Panc1 (cell line): ENCODE measurements at regions not wholly inside any gene's neighbourhood (a gene's known extent, or its start where the extent isn't known, plus 50 kb on each side); places are given as distances from the start of the nearest gene placed in this dataset.

Experiments used
- ATAC-seq: fragments of 200-7000 bp; cut with Tn5 transposase; 2 replicates; pipeline ENCODE4 v1.9.1; 2020; ENCODE audit warnings: mild to moderate bottlenecking, moderate library complexity
- BruUV-seq: library from RNA; stranded (reverse); fragments of 400-500 nt; replicated peaks from 2 replicates; lab custom pipeline; 2021; lab: Mats Ljungman, UMichigan
- CTCF ChIA-PET: fragments of 300-600 bp; sonication (Branson Sonifier 250); formaldehyde crosslinking; loops from one replicate; lab custom pipeline; 2022; ENCODE audit warnings: antibody characterized with exemption; lab: Charles Lee
- POLR2A ChIA-PET: fragments of 300-600 bp; sonication (Branson Sonifier 250); formaldehyde crosslinking; loops from one replicate; lab custom pipeline; 2022; ENCODE audit warnings: antibody characterized with exemption; lab: Charles Lee
- DNase-seq: peaks from one replicate; pipeline ENCODE4 v3.0.0-alpha.2; 2010; ENCODE audit warnings: low read depth, low spot score
- H3K27ac ChIP-seq: 2 replicates; pipeline ENCODE4 v1.5.1; 2011; ENCODE audit warnings: mild to moderate bottlenecking, low read length, inconsistent platforms
- H3K27me3 ChIP-seq: fragments of 200-500 bp; sonication (Bioruptor generic); 2 replicates; pipeline ENCODE4 v1.6.0; 2014; ENCODE audit warnings: low read length, inconsistent platforms; ENCODE audit not compliant: control insufficient read depth, insufficient read depth
- H3K36me3 ChIP-seq: fragments of 200-500 bp; sonication (Bioruptor generic); 2 replicates; pipeline ENCODE4 v1.5.1; 2014; ENCODE audit warnings: inconsistent platforms, mild to moderate bottlenecking, low read length, moderate library complexity; ENCODE audit not compliant: control insufficient read depth, insufficient read depth
- H3K4me1 ChIP-seq: 2 replicates; pipeline ENCODE4 v1.5.1; 2011; ENCODE audit warnings: inconsistent platforms, mild to moderate bottlenecking, low read length, moderate library complexity; ENCODE audit not compliant: control insufficient read depth, insufficient read depth
- H3K4me3 ChIP-seq, 2 experiments: 2 replicates each; pipeline ENCODE4 v1.5.1; 2011 to 2012; ENCODE audit warnings: low read depth in 2 of 2, low read length in 2 of 2, mild to moderate bottlenecking in 2 of 2, inconsistent platforms in 1 of 2, moderate library complexity in 1 of 2
- H3K9me3 ChIP-seq: fragments of 200-500 bp; sonication (Bioruptor generic); 2 replicates; pipeline ENCODE4 v1.5.1; 2014; ENCODE audit warnings: low read depth, mild to moderate bottlenecking, inconsistent platforms, low read length, moderate library complexity; ENCODE audit not compliant: control insufficient read depth, insufficient read depth
- POLR2AphosphoS5 ChIP-seq: IDR thresholded peaks from 2 replicates; pipeline ENCODE4 v1.6.1; 2012; ENCODE audit warnings: mild to moderate bottlenecking, low read depth, low read length, moderate library complexity
- SIN3A ChIP-seq: IDR thresholded peaks from 2 replicates; pipeline ENCODE4 v1.6.1; 2012; ENCODE audit warnings: low read depth, mild to moderate bottlenecking, low read length, moderate library complexity, borderline replicate concordance; ENCODE audit not compliant: insufficient read depth
- TCF7L2 ChIP-seq: IDR thresholded peaks from 2 replicates; pipeline ENCODE4 v1.6.1; 2011; ENCODE audit warnings: mild to moderate bottlenecking, low read depth, low read length, inconsistent platforms
- in situ Hi-C: cut with HindIII; loops from 2 replicates; pipeline ENCODE4 v1.10.0; 2016; ENCODE audit warnings: low sequenced_read_pairs, low pct_unique_long_range_greater_than_20kb
- intact Hi-C: fragments of 100-400 bp; cut with micrococcal nuclease; formaldehyde crosslinking; loops from one replicate; pipeline ENCODE4 v1.10.0; 2022; ENCODE audit not compliant: unreplicated experiment
- TF ChIP-seq, protein P1 (sequence below): fragments of 450-650 bp; IDR thresholded peaks from 2 replicates; pipeline ENCODE4 v1.5.1; 2017; ENCODE audit warnings: mild to moderate bottlenecking
- TF ChIP-seq, protein P2 (sequence below), 2 experiments: IDR thresholded peaks; 2 replicates each; pipeline ENCODE4 v1.6.1; 2011 to 2012; ENCODE audit warnings: low read depth in 2 of 2, control low read depth in 1 of 2, low read length in 1 of 2, mild to moderate bottlenecking in 1 of 2, moderate library complexity in 1 of 2; ENCODE audit not compliant: insufficient read depth in 1 of 2

DNA sequence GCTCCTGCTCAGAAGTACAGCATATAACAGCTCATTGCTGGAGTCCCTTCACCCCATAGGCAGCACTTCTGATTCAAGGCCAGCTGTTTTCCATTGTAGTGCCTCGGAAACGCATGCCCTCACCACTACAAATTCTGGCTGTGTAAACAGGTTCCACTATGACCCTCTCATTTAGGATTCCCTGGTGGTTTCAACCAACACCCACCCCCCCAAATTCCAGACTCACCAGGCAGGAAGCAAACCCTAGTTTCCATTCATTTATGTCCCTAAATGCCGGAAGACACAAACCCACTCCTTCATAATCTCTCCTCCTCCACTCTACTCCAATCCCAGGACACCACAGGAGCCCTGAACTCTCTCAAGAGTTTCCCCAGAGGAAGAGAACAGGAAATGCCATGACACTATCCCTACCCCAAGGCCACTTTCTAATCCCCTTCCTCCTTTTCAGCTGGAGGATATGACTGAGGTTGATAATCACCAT is 75.9 kb upstream of the TMPO start:
- BruUV-seq = no TSS peak
- in situ Hi-C loops = no loop called here
- Histone ChIP-seq H3K27ac (no peak overlapping the region), H3K9me3 (no peaks in the 10 kb centered on the region), H3K4me1 (no peaks in the 10 kb centered on the region), H3K27me3 (no peaks in the 10 kb centered on the region; the same call in 1 of the 2 replicates), H3K36me3 (no peaks in the 10 kb centered on the region), H3K4me3 (no peak overlapping the region)
- POLR2A ChIA-PET = no interaction called here
- DNase-seq = no peak
- CTCF ChIA-PET = no interaction called here
- TF ChIP-seq, protein P1, sequence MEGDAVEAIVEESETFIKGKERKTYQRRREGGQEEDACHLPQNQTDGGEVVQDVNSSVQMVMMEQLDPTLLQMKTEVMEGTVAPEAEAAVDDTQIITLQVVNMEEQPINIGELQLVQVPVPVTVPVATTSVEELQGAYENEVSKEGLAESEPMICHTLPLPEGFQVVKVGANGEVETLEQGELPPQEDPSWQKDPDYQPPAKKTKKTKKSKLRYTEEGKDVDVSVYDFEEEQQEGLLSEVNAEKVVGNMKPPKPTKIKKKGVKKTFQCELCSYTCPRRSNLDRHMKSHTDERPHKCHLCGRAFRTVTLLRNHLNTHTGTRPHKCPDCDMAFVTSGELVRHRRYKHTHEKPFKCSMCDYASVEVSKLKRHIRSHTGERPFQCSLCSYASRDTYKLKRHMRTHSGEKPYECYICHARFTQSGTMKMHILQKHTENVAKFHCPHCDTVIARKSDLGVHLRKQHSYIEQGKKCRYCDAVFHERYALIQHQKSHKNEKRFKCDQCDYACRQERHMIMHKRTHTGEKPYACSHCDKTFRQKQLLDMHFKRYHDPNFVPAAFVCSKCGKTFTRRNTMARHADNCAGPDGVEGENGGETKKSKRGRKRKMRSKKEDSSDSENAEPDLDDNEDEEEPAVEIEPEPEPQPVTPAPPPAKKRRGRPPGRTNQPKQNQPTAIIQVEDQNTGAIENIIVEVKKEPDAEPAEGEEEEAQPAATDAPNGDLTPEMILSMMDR = no peak
- TF ChIP-seq, protein P2, sequence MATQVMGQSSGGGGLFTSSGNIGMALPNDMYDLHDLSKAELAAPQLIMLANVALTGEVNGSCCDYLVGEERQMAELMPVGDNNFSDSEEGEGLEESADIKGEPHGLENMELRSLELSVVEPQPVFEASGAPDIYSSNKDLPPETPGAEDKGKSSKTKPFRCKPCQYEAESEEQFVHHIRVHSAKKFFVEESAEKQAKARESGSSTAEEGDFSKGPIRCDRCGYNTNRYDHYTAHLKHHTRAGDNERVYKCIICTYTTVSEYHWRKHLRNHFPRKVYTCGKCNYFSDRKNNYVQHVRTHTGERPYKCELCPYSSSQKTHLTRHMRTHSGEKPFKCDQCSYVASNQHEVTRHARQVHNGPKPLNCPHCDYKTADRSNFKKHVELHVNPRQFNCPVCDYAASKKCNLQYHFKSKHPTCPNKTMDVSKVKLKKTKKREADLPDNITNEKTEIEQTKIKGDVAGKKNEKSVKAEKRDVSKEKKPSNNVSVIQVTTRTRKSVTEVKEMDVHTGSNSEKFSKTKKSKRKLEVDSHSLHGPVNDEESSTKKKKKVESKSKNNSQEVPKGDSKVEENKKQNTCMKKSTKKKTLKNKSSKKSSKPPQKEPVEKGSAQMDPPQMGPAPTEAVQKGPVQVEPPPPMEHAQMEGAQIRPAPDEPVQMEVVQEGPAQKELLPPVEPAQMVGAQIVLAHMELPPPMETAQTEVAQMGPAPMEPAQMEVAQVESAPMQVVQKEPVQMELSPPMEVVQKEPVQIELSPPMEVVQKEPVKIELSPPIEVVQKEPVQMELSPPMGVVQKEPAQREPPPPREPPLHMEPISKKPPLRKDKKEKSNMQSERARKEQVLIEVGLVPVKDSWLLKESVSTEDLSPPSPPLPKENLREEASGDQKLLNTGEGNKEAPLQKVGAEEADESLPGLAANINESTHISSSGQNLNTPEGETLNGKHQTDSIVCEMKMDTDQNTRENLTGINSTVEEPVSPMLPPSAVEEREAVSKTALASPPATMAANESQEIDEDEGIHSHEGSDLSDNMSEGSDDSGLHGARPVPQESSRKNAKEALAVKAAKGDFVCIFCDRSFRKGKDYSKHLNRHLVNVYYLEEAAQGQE (IDR thresholded peaks at IDR 0.05; ENCODE audit: insufficient read depth in 1 of 2, low read depth in 2 of 2, low read length in 1 of 2) = no peak
- no peak for TF ChIP-seq POLR2AphosphoS5
- TF ChIP-seq SIN3A = no peak
- TF ChIP-seq TCF7L2 = no peak
- intact Hi-C loops = no loop called here
- no peak for ATAC-seq

DNA sequence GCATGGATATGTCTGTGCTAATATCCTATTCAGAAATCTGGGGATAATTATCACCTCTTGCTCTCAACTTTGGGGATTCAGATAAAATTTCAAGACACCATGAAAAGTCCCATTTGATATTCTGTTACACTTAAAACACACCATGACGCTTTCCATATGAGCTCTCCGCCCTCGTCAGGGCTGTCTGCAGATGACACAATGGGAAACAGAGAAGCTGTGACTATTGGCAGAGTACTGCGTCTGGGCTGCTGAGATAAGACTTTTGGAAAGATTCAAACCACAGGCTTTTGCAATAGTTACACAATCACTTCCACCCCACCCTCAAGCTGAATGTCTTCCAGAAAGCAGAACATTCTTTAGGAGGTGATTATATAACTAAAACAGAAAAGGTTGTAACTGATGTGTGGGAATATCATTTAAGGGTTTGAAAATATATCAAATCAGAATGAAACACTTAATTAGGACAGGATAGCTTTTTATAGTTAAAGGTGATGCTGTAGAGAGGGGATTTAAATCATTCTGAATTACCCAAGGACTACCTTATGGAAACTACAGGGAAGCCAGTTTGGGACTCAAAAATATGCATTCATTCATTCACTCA is 75.3 kb upstream of the TMPO start:
- TF ChIP-seq, protein P1 = no peak
- no peak for TF ChIP-seq POLR2AphosphoS5
- ChIA-PET POLR2A (no interaction called here), CTCF (no interaction called here)
- H3K4me1 ChIP-seq = no peaks in the 10 kb centered on the region
- no peak overlapping the region for H3K4me3 ChIP-seq
- H3K27me3 ChIP-seq = no peaks in the 10 kb centered on the region; the same call in 1 of the 2 replicates
- H3K27ac ChIP-seq = no peak overlapping the region
- intact Hi-C loops = no loop called here
- no peaks in the 10 kb centered on the region for H3K36me3 ChIP-seq
- ATAC-seq = no peak
- no TSS peak for BruUV-seq
- DNase-seq = no peak
- in situ Hi-C loops = no loop called here
- no peaks in the 10 kb centered on the region for H3K9me3 ChIP-seq
